ENCODE measurements at regions not wholly inside any gene's neighbourhood (a gene's known extent, or its start where the extent isn't known, plus 50 kb on each side); places are given as distances from the start of the nearest gene placed in this dataset.
"Not testable (repeated sequence)": the region's sequence is repeated elsewhere in the genome, so short reads cannot be mapped to it uniquely, and the experiment has no call there.

GRCh38 chr9:71431931-71432330, 310.5 kb upstream of the TRPM3 start:
- TF ChIP-seq CTCF (IDR thresholded peaks at IDR 0.05; ENCODE audit: partially characterized antibody, unreplicated experiment), result no peak
- Mint-ChIP-seq H3K27me3 (ENCODE audit: unreplicated experiment) (no peaks in the 10 kb centered on the region), H3K27ac (ENCODE audit: unreplicated experiment) (no peak overlapping the region), H3K9me3 (ENCODE audit: unreplicated experiment) (no peaks in the 10 kb centered on the region), H3K4me3 (ENCODE audit: unreplicated experiment) (no peak overlapping the region), H3K36me3 (ENCODE audit: unreplicated experiment) (no peaks in the 10 kb centered on the region), H3K4me1 (ENCODE audit: low read depth, unreplicated experiment) (no peaks in the 10 kb centered on the region)
- no peak for DNase-seq

GRCh38 chr9:71407341-71407740, 285.9 kb upstream of the TRPM3 start:
- not testable (repeated sequence) for H3K4me3 Mint-ChIP-seq (ENCODE audit: unreplicated experiment); H3K4me1 Mint-ChIP-seq (ENCODE audit: low read depth, unreplicated experiment); H3K9me3 Mint-ChIP-seq (ENCODE audit: unreplicated experiment); DNase-seq; H3K27me3 Mint-ChIP-seq (ENCODE audit: unreplicated experiment); H3K27ac Mint-ChIP-seq (ENCODE audit: unreplicated experiment)
- H3K36me3 Mint-ChIP-seq (ENCODE audit: unreplicated experiment), result peaks cover 19% of the 10 kb centered on the region

- Mint-ChIP-seq H3K9me3 (ENCODE audit: unreplicated experiment) (peaks cover 4% of the 10 kb centered on the region), H3K27ac (ENCODE audit: unreplicated experiment) (no peak overlapping the region), H3K4me3 (ENCODE audit: unreplicated experiment) (no peak overlapping the region), H3K36me3 (ENCODE audit: unreplicated experiment) (peaks cover under 1% of the 10 kb centered on the region), H3K4me1 (ENCODE audit: low read depth, unreplicated experiment) (peaks cover 5% of the 10 kb centered on the region), H3K27me3 (ENCODE audit: unreplicated experiment) (no peaks in the 10 kb centered on the region)
- DNase-seq, result no peak
- TF ChIP-seq CTCF (IDR thresholded peaks at IDR 0.05; ENCODE audit: partially characterized antibody, unreplicated experiment), result no peak
These were observed 281.7 kb upstream of the TRPM3 start for GRCh38 chr9:71403106-71403505.

GRCh38 chr9:71393005-71393404, 271.6 kb upstream of the TRPM3 start:
- peaks cover 3% of the 10 kb centered on the region for H3K9me3 Mint-ChIP-seq (ENCODE audit: unreplicated experiment)

GRCh38 chr9:71384343-71384742, 262.9 kb upstream of the TRPM3 start:
- no peak overlapping the region for H3K27ac Mint-ChIP-seq (ENCODE audit: unreplicated experiment)
- H3K9me3 Mint-ChIP-seq (ENCODE audit: unreplicated experiment), result no peaks in the 10 kb centered on the region
- no peak for DNase-seq
- peaks cover 5% of the 10 kb centered on the region for H3K4me1 Mint-ChIP-seq (ENCODE audit: low read depth, unreplicated experiment)
- peaks cover 2% of the 10 kb centered on the region for H3K27me3 Mint-ChIP-seq (ENCODE audit: unreplicated experiment)
- H3K4me3 Mint-ChIP-seq (ENCODE audit: unreplicated experiment), result no peak overlapping the region
- no peaks in the 10 kb centered on the region for H3K36me3 Mint-ChIP-seq (ENCODE audit: unreplicated experiment)
- TF ChIP-seq CTCF (IDR thresholded peaks at IDR 0.05; ENCODE audit: partially characterized antibody, unreplicated experiment), result no peak

More at GRCh38 chr9:71393005-71393404, 271.6 kb upstream of the TRPM3 start:
- peaks cover 2% of the 10 kb centered on the region for H3K27me3 Mint-ChIP-seq (ENCODE audit: unreplicated experiment)
- H3K4me1 Mint-ChIP-seq (ENCODE audit: low read depth, unreplicated experiment), result no peaks in the 10 kb centered on the region
- no peak for DNase-seq
- H3K4me3 Mint-ChIP-seq (ENCODE audit: unreplicated experiment), result no peak overlapping the region
- H3K36me3 Mint-ChIP-seq (ENCODE audit: unreplicated experiment), result no peaks in the 10 kb centered on the region
- H3K27ac Mint-ChIP-seq (ENCODE audit: unreplicated experiment), result no peak overlapping the region
- TF ChIP-seq CTCF (IDR thresholded peaks at IDR 0.05; ENCODE audit: partially characterized antibody, unreplicated experiment), result no peak
